Keratinocyte (primary cell): ENCODE measurements at regions not wholly inside any gene's neighbourhood (a gene's known extent, or its start where the extent isn't known, plus 50 kb on each side); places are given as distances from the start of the nearest gene placed in this dataset.

ENCODE experiments used
- DNase-seq: peaks from one replicate; pipeline ENCODE4 v3.0.0-alpha.2; 2011; ENCODE audit warnings: low read depth, missing footprints, low spot score
- FAIRE-seq: peaks from 2 replicates; lab custom pipeline; 2011; peaks lifted over from hg19 to GRCh38; lab: Jason Lieb, UNC
- H2AFZ ChIP-seq: 2 replicates; pipeline ENCODE4 v1.6.0; 2012; ENCODE audit warnings: low read length, control low read depth, inconsistent platforms; ENCODE audit not compliant: control insufficient read depth
- H3K27ac ChIP-seq: 2 replicates; pipeline ENCODE4 v1.5.1; 2011; ENCODE audit warnings: low read length; ENCODE audit not compliant: control insufficient read depth, insufficient read depth
- H3K27me3 ChIP-seq: 3 replicates; pipeline ENCODE4 v1.6.0; 2011; ENCODE audit warnings: low read length; ENCODE audit not compliant: control insufficient read depth, insufficient read depth; ENCODE audit errors: extremely low read depth
- H3K36me3 ChIP-seq, 2 experiments: 2 replicates in 1 of 2; 3 replicates in 1 of 2; pipeline ENCODE4 v1.5.1; 2011; ENCODE audit warnings: low read length in 2 of 2, mild to moderate bottlenecking in 1 of 2; ENCODE audit not compliant: control insufficient read depth in 2 of 2, insufficient read depth in 2 of 2; ENCODE audit errors: extremely low read depth in 1 of 2
- H3K4me1 ChIP-seq: 3 replicates; pipeline ENCODE4 v1.5.1; 2011; ENCODE audit warnings: low read length; ENCODE audit not compliant: control insufficient read depth, insufficient read depth; ENCODE audit errors: extremely low read depth
- H3K4me2 ChIP-seq: 3 replicates; pipeline ENCODE4 v1.6.0; 2011; ENCODE audit warnings: low read depth, low read length; ENCODE audit not compliant: control insufficient read depth, insufficient read depth; ENCODE audit errors: extremely low read depth
- H3K4me3 ChIP-seq, 3 experiments: fragments of 200-600 bp in 1 of 3; sonication (generic) in 1 of 3; 2 replicates in 2 of 3; 3 replicates in 1 of 3; pipeline ENCODE4 v1.5.1; 2011 to 2016; ENCODE audit warnings: low read length in 3 of 3, mild to moderate bottlenecking in 3 of 3, control low read depth in 2 of 3, inconsistent platforms in 1 of 3, low read depth in 1 of 3, mixed read lengths in 1 of 3, mixed run types in 1 of 3, moderate library complexity in 1 of 3; ENCODE audit not compliant: control insufficient read depth in 2 of 3, insufficient read depth in 2 of 3; ENCODE audit errors: extremely low read depth in 1 of 3
- H3K79me2 ChIP-seq: 2 replicates; pipeline ENCODE4 v1.6.0; 2012; ENCODE audit warnings: low read length; ENCODE audit not compliant: control insufficient read depth, insufficient read depth
- H3K9ac ChIP-seq: 3 replicates; pipeline ENCODE4 v1.6.0; 2011; ENCODE audit warnings: low read length; ENCODE audit not compliant: control insufficient read depth, insufficient read depth; ENCODE audit errors: extremely low read depth
- H3K9me1 ChIP-seq: 3 replicates; pipeline ENCODE4 v1.6.0; 2011; ENCODE audit warnings: low read length; ENCODE audit not compliant: control insufficient read depth, insufficient read depth; ENCODE audit errors: extremely low read depth
- H3K9me3 ChIP-seq: 2 replicates; pipeline ENCODE4 v1.5.1; 2012; ENCODE audit warnings: low read depth, low read length; ENCODE audit not compliant: control insufficient read depth
- H4K20me1 ChIP-seq: 3 replicates; pipeline ENCODE4 v1.6.0; 2011; ENCODE audit warnings: low read length; ENCODE audit not compliant: control insufficient read depth, insufficient read depth; ENCODE audit errors: extremely low read depth
- CTCF ChIP-seq, 3 experiments: IDR thresholded peaks in 1 of 3; conservative IDR thresholded peaks in 1 of 3; optimal IDR thresholded peaks in 1 of 3; 2 replicates in 2 of 3; 3 replicates in 1 of 3; pipeline versions ENCODE3 to v1.5.1; 2011; ENCODE audit warnings: low read length in 3 of 3, mild to moderate bottlenecking in 3 of 3, moderate library complexity in 2 of 3, control low read depth in 1 of 3, inconsistent platforms in 1 of 3; ENCODE audit not compliant: insufficient read depth in 2 of 3; ENCODE audit errors: extremely low read depth in 1 of 3
- EZH2 ChIP-seq: IDR thresholded peaks from one replicate; pipeline ENCODE4 v1.6.1; 2012; ENCODE audit warnings: inconsistent platforms, mild to moderate bottlenecking, low read length, moderate library complexity
- dilution Hi-C: fragments of 300-500 bp; cut with MboI; formaldehyde crosslinking; loops from one replicate; pipeline ENCODE4 v1.7.0; 2020; ENCODE audit warnings: low sequenced_read_pairs; ENCODE audit not compliant: extremely low pct_ligation_motif_present

GRCh38 chr13:109995578-109995977 lies 209.2 kb upstream of the IRS2 start:
- Histone ChIP-seq H3K9me3 (no peaks in the 10 kb centered on the region), H3K36me3 (no peaks in the 10 kb centered on the region), H4K20me1 (no peaks in the 10 kb centered on the region), H3K9ac (no peak overlapping the region), H2AFZ (no peak overlapping the region), H3K79me2 (no peaks in the 10 kb centered on the region), H3K27ac (no peak overlapping the region), H3K4me2 (no peak overlapping the region), H3K9me1 (no peaks in the 10 kb centered on the region), H3K4me3 (no peak overlapping the region), H3K4me1 (peaks cover 22% of the 10 kb centered on the region), H3K27me3 (no peaks in the 10 kb centered on the region)
- FAIRE-seq: no peak
- TF ChIP-seq CTCF (optimal IDR thresholded peaks at IDR 0.05 in 1 of 3, IDR thresholded peaks at IDR 0.05 in 1 of 3, conservative IDR thresholded peaks at IDR 0.05 in 1 of 3; ENCODE audit: extremely low read depth in 1 of 3, insufficient read depth in 2 of 3, low read length in 3 of 3): no peak
- TF ChIP-seq EZH2: no peak
- no peak for DNase-seq
- dilution Hi-C loops: no loop called here

- Histone ChIP-seq H3K27me3 (no peaks in the 10 kb centered on the region), H3K9me1 (no peaks in the 10 kb centered on the region), H3K9me3 (no peaks in the 10 kb centered on the region), H3K9ac (no peak overlapping the region), H3K36me3 (no peaks in the 10 kb centered on the region), H4K20me1 (no peaks in the 10 kb centered on the region), H3K4me2 (no peak overlapping the region), H3K4me3 (no peak overlapping the region), H3K79me2 (no peaks in the 10 kb centered on the region), H2AFZ (no peak overlapping the region), H3K4me1 (no peaks in the 10 kb centered on the region), H3K27ac (no peak overlapping the region)
- dilution Hi-C loops: no loop called here
- no peak for DNase-seq
- no peak for FAIRE-seq
- TF ChIP-seq EZH2: no peak
- TF ChIP-seq CTCF (optimal IDR thresholded peaks at IDR 0.05 in 1 of 3, IDR thresholded peaks at IDR 0.05 in 1 of 3, conservative IDR thresholded peaks at IDR 0.05 in 1 of 3; ENCODE audit: extremely low read depth in 1 of 3, insufficient read depth in 2 of 3, low read length in 3 of 3): no peak
Observed at GRCh38 chr13:109990296-109990695, 203.9 kb upstream of the IRS2 start.
